NB4 (cell line): ENCODE measurements at regions not wholly inside any gene's neighbourhood (a gene's known extent, or its start where the extent isn't known, plus 50 kb on each side); places are given as distances from the start of the nearest gene placed in this dataset.

Experiments
- DNase-seq: peaks from one replicate; pipeline ENCODE4 v3.0.0; 2010; ENCODE audit warnings: low read depth
- H3K4me3 ChIP-seq: one replicate; pipeline ENCODE4 v1.5.1; 2011; ENCODE audit warnings: mild to moderate bottlenecking, low read depth, low read length, moderate library complexity
- CTCF ChIP-seq: IDR thresholded peaks from one replicate; pipeline ENCODE4 v1.5.1; 2012; ENCODE audit warnings: low read depth, low read length
- MAX ChIP-seq: IDR thresholded peaks from 2 replicates; pipeline ENCODE4 v1.6.1; 2011; ENCODE audit warnings: low read depth, low read length
- MYC ChIP-seq: IDR thresholded peaks from 2 replicates; pipeline ENCODE4 v1.6.1; 2011; ENCODE audit warnings: low read depth, low read length
- POLR2A ChIP-seq: IDR thresholded peaks from 2 replicates; pipeline ENCODE4 v1.6.1; 2011; ENCODE audit warnings: mild to moderate bottlenecking; ENCODE audit not compliant: insufficient read length; ENCODE audit errors: extremely low read depth

- TF ChIP-seq MAX: no peak
- no peak for DNase-seq
- no peak overlapping the region for H3K4me3 ChIP-seq
Measured at GRCh38 chr9:12014488-12014887, 678.7 kb upstream of the TYRP1 start.

- no peak for DNase-seq
- H3K4me3 ChIP-seq: no peak overlapping the region
- no peak for TF ChIP-seq POLR2A
- no peak for TF ChIP-seq MYC
- TF ChIP-seq MAX: no peak
- no peak for TF ChIP-seq CTCF
Measured at GRCh38 chr9:12054235-12054634, 639.0 kb upstream of the TYRP1 start.

- H3K4me3 ChIP-seq: no peak overlapping the region
- no peak for TF ChIP-seq CTCF
- DNase-seq: no peak
Measured at GRCh38 chr9:12056874-12057273, 636.3 kb upstream of the TYRP1 start.

- H3K4me3 ChIP-seq: no peak overlapping the region
- TF ChIP-seq MYC (no peak), CTCF (no peak), POLR2A (no peak), MAX (no peak)
- no peak for DNase-seq
Measured at GRCh38 chr9:12060067-12060466, 633.1 kb upstream of the TYRP1 start.

GRCh38 chr9:12060811-12061210, 632.4 kb upstream of the TYRP1 start:
- TF ChIP-seq CTCF: no peak
- no peak for TF ChIP-seq MAX
- TF ChIP-seq POLR2A: no peak
- no peak for TF ChIP-seq MYC
- H3K4me3 ChIP-seq: no peak overlapping the region
- DNase-seq: no peak

- TF ChIP-seq CTCF: no peak
- no peak for TF ChIP-seq MYC
- DNase-seq: no peak
Measured at GRCh38 chr9:12065050-12065449, 628.1 kb upstream of the TYRP1 start.

GRCh38 chr9:12065686-12066085, 627.5 kb upstream of the TYRP1 start:
- DNase-seq: no peak
- no peak for TF ChIP-seq POLR2A
- H3K4me3 ChIP-seq: no peak overlapping the region

More at GRCh38 chr9:12065050-12065449, 628.1 kb upstream of the TYRP1 start:
- H3K4me3 ChIP-seq: no peak overlapping the region
